ENCODE measurements at regions not wholly inside any gene's neighbourhood (a gene's known extent, or its start where the extent isn't known, plus 50 kb on each side); places are given as distances from the start of the nearest gene placed in this dataset.

- POLR2A ChIA-PET, result no interaction called here
Measured at GRCh38 chr1:82445827-82446226, 645.1 kb downstream of the ADGRL2 start.

More at GRCh38 chr1:82445827-82446226, 645.1 kb downstream of the ADGRL2 start:
- BruUV-seq (replicated peaks), result no TSS peak
- Histone ChIP-seq H3K27me3 (replicated peaks in 1 of 2; ENCODE audit: control insufficient read depth in 2 of 2, insufficient read depth in 2 of 2, low read length in 1 of 2) (no peaks in the 10 kb centered on the region), H3K9me3 (replicated peaks; ENCODE audit: control insufficient read depth, insufficient read depth, low read length) (no peaks in the 10 kb centered on the region), H3K4me1 (ENCODE audit: control insufficient read depth, insufficient read depth, low read length) (no peaks in the 10 kb centered on the region), H3K4me2 (ENCODE audit: control insufficient read depth, insufficient read depth) (no peak overlapping the region), H3K4me3 (no peak overlapping the region), H3K36me3 (ENCODE audit: control insufficient read depth in 2 of 2, insufficient read depth in 2 of 2, low read length in 1 of 2) (no peaks in the 10 kb centered on the region), H3K27ac (ENCODE audit: control insufficient read depth, insufficient read depth) (no peak overlapping the region), H4K20me1 (ENCODE audit: control insufficient read depth, insufficient read depth) (no peaks in the 10 kb centered on the region), H3K9ac (ENCODE audit: control insufficient read depth, insufficient read depth, low read length) (no peak overlapping the region), H2AFZ (ENCODE audit: control insufficient read depth, low read depth, low read length) (no peak overlapping the region), H3K79me2 (ENCODE audit: control insufficient read depth, insufficient read depth, low read length) (no peaks in the 10 kb centered on the region)
- no peak for ATAC-seq
- WGBS (ENCODE audit: insufficient coverage, insufficient replicate concordance, low lambda C conversion rate, missing lambda C conversion rate), result 77% methylated on average over 3 of the region's 3 CpGs
- RAD21 ChIA-PET (ENCODE audit: unreplicated experiment), result no interaction called here
- intact Hi-C loops (cut with micrococcal nuclease; ENCODE audit: unreplicated experiment), result no loop called here
- CTCF ChIA-PET, result no interaction called here
- in situ Hi-C loops (cut with MboI), result no loop called here
- TF ChIP-seq CBX3 (IDR thresholded peaks at IDR 0.05; ENCODE audit: borderline replicate concordance, low read depth) (no peak), RBBP5 (conservative IDR thresholded peaks at IDR 0.05) (no peak), EP300 (IDR thresholded peaks at IDR 0.05; ENCODE audit: borderline replicate concordance in 1 of 2, control insufficient read depth in 1 of 2, low read depth in 2 of 2, low read length in 2 of 2) (no peak), EGR1 (IDR thresholded peaks at IDR 0.05; ENCODE audit: borderline replicate concordance in 1 of 2, low read depth in 2 of 2, low read length in 2 of 2) (no peak), NR2C2 (IDR thresholded peaks at IDR 0.05; ENCODE audit: borderline replicate concordance, control insufficient read depth, insufficient read length, low read depth) (no peak), POLR2AphosphoS5 (IDR thresholded peaks at IDR 0.05; ENCODE audit: low read length) (no peak), SREBF2 (IDR thresholded peaks at IDR 0.05; ENCODE audit: low read length) (no peak), ELK1 (IDR thresholded peaks at IDR 0.05; ENCODE audit: low read depth, low read length) (no peak), YBX1 (IDR thresholded peaks at IDR 0.05) (no peak), BCL3 (IDR thresholded peaks at IDR 0.05; ENCODE audit: borderline replicate concordance, insufficient read depth, low read depth, low read length, poor library complexity, severe bottlenecking) (no peak), ATF7 (IDR thresholded peaks at IDR 0.05; ENCODE audit: low read depth) (no peak), E2F8 (IDR thresholded peaks at IDR 0.05; ENCODE audit: low read depth, partially characterized antibody) (no peak), BRCA1 (IDR thresholded peaks at IDR 0.05; ENCODE audit: low read depth, low read length) (no peak), BHLHE40 (IDR thresholded peaks at IDR 0.05; ENCODE audit: borderline replicate concordance in 1 of 2, low read depth in 2 of 2, low read length in 1 of 2) (no peak)
- SMC1A ChIA-PET (ENCODE audit: uncharacterized antibody, unreplicated experiment), result no interaction called here
- FAIRE-seq, result no peak
- no peak for DNase-seq (ENCODE audit: low read depth, low spot score)
